Activated T-cell treated with anti-CD3 and anti-CD28 coated beads, Interleukin-2, amount 50 U/mL, for 24 hours (primary cell): ENCODE measurements at regions not wholly inside any gene's neighbourhood (a gene's known extent, or its start where the extent isn't known, plus 50 kb on each side); places are given as distances from the start of the nearest gene placed in this dataset.
"Not testable (repeated sequence)": the region's sequence is repeated elsewhere in the genome, so short reads cannot be mapped to it uniquely, and the experiment has no call there.

Experiments
- DNase-seq: peaks from one replicate; pipeline ENCODE4 v3.0.0-alpha.2; 2020
- H3K27ac Mint-ChIP-seq: 2 replicates; pipeline ENCODE4 v1.8.0; 2020; ENCODE audit warnings: mild to moderate bottlenecking, mixed read lengths
- H3K27me3 Mint-ChIP-seq: 2 replicates; pipeline ENCODE4 v1.8.0; 2020; ENCODE audit warnings: mixed read lengths
- H3K36me3 Mint-ChIP-seq: 2 replicates; pipeline ENCODE4 v1.8.0; 2020; ENCODE audit warnings: low read depth, mixed read lengths
- H3K4me1 Mint-ChIP-seq: 2 replicates; pipeline ENCODE4 v1.8.0; 2020; ENCODE audit warnings: low read depth, mixed read lengths
- H3K4me3 Mint-ChIP-seq: 2 replicates; pipeline ENCODE4 v1.8.0; 2020; ENCODE audit warnings: mild to moderate bottlenecking, moderate library complexity, mixed read lengths
- H3K9me3 Mint-ChIP-seq: 2 replicates; pipeline ENCODE4 v1.8.0; 2020; ENCODE audit warnings: mixed read lengths

GRCh38 chr5:92841604-92842155, 739.3 kb downstream of the NR2F1-AS1 start:
- DNase-seq = no peak
- Mint-ChIP-seq H3K4me3 (no peak overlapping the region), H3K27ac (no peak overlapping the region)

GRCh38 chr5:92838253-92838652, 742.8 kb downstream of the NR2F1-AS1 start:
- DNase-seq = no peak
- Mint-ChIP-seq H3K27ac (no peak overlapping the region), H3K27me3 (no peaks in the 10 kb centered on the region), H3K9me3 (no peaks in the 10 kb centered on the region), H3K4me1 (no peaks in the 10 kb centered on the region), H3K36me3 (no peaks in the 10 kb centered on the region), H3K4me3 (no peak overlapping the region)

More at GRCh38 chr5:92841604-92842155, 739.3 kb downstream of the NR2F1-AS1 start:
- Mint-ChIP-seq H3K27me3 (no peaks in the 10 kb centered on the region), H3K36me3 (no peaks in the 10 kb centered on the region), H3K4me1 (no peaks in the 10 kb centered on the region), H3K9me3 (peaks cover 1% of the 10 kb centered on the region)

GRCh38 chr5:92836855-92837755, 743.9 kb downstream of the NR2F1-AS1 start:
- Mint-ChIP-seq H3K9me3 (no peaks in the 10 kb centered on the region), H3K27ac (no peak overlapping the region), H3K27me3 (no peaks in the 10 kb centered on the region), H3K4me1 (no peaks in the 10 kb centered on the region), H3K36me3 (no peaks in the 10 kb centered on the region), H3K4me3 (no peak overlapping the region)
- no peak for DNase-seq

GRCh38 chr5:92835712-92836111, 745.3 kb downstream of the NR2F1-AS1 start:
- no peak for DNase-seq
- no peaks in the 10 kb centered on the region for H3K36me3 Mint-ChIP-seq
- no peaks in the 10 kb centered on the region for H3K27me3 Mint-ChIP-seq
- H3K4me1 Mint-ChIP-seq = no peaks in the 10 kb centered on the region
- no peak overlapping the region for H3K27ac Mint-ChIP-seq
- H3K9me3 Mint-ChIP-seq = no peaks in the 10 kb centered on the region
- H3K4me3 Mint-ChIP-seq = no peak overlapping the region

GRCh38 chr5:92823551-92823950, 757.5 kb downstream of the NR2F1-AS1 start:
- H3K4me1 Mint-ChIP-seq, DNase-seq, H3K27ac Mint-ChIP-seq, H3K9me3 Mint-ChIP-seq, H3K36me3 Mint-ChIP-seq, H3K27me3 Mint-ChIP-seq, H3K4me3 Mint-ChIP-seq: not testable (repeated sequence)

GRCh38 chr5:92822183-92822582, 758.8 kb downstream of the NR2F1-AS1 start:
- H3K36me3 Mint-ChIP-seq = no peaks in the 10 kb centered on the region
- no peaks in the 10 kb centered on the region for H3K27me3 Mint-ChIP-seq
- no peaks in the 10 kb centered on the region for H3K4me1 Mint-ChIP-seq
- H3K4me3 Mint-ChIP-seq = no peak overlapping the region
- H3K9me3 Mint-ChIP-seq = no peaks in the 10 kb centered on the region
- H3K27ac Mint-ChIP-seq = no peak overlapping the region
- no peak for DNase-seq

- no peak overlapping the region for H3K27ac Mint-ChIP-seq
- H3K4me3 Mint-ChIP-seq = no peak overlapping the region
- peaks cover 6% of the 10 kb centered on the region for H3K9me3 Mint-ChIP-seq
- no peak for DNase-seq
- H3K27me3 Mint-ChIP-seq = no peaks in the 10 kb centered on the region
- H3K4me1 Mint-ChIP-seq = no peaks in the 10 kb centered on the region
- no peaks in the 10 kb centered on the region for H3K36me3 Mint-ChIP-seq
These were observed 771.1 kb downstream of the NR2F1-AS1 start for GRCh38 chr5:92809855-92810465.

- H3K4me3 Mint-ChIP-seq = no peak overlapping the region
- no peaks in the 10 kb centered on the region for H3K36me3 Mint-ChIP-seq
These were observed 772.5 kb downstream of the NR2F1-AS1 start for GRCh38 chr5:92808474-92808873.

GRCh38 chr5:92807085-92807484, 773.9 kb downstream of the NR2F1-AS1 start:
- Mint-ChIP-seq H3K27me3 (no peaks in the 10 kb centered on the region), H3K4me1 (no peaks in the 10 kb centered on the region), H3K9me3 (no peaks in the 10 kb centered on the region), H3K27ac (no peak overlapping the region), H3K36me3 (no peaks in the 10 kb centered on the region), H3K4me3 (no peak overlapping the region)
- DNase-seq = no peak

More at GRCh38 chr5:92808474-92808873, 772.5 kb downstream of the NR2F1-AS1 start:
- Mint-ChIP-seq H3K27ac (no peak overlapping the region), H3K4me1 (no peaks in the 10 kb centered on the region), H3K27me3 (no peaks in the 10 kb centered on the region), H3K9me3 (peaks cover 4% of the 10 kb centered on the region)
- no peak for DNase-seq

GRCh38 chr5:92805446-92805845, 775.6 kb downstream of the NR2F1-AS1 start:
- Mint-ChIP-seq H3K4me1 (no peaks in the 10 kb centered on the region), H3K36me3 (no peaks in the 10 kb centered on the region), H3K27ac (no peak overlapping the region), H3K9me3 (no peaks in the 10 kb centered on the region), H3K27me3 (no peaks in the 10 kb centered on the region), H3K4me3 (no peak overlapping the region)
- DNase-seq = no peak

- no peak for DNase-seq
- no peaks in the 10 kb centered on the region for H3K27me3 Mint-ChIP-seq
- no peaks in the 10 kb centered on the region for H3K4me1 Mint-ChIP-seq
- H3K36me3 Mint-ChIP-seq = no peaks in the 10 kb centered on the region
- no peak overlapping the region for H3K27ac Mint-ChIP-seq
- H3K4me3 Mint-ChIP-seq = no peak overlapping the region
- H3K9me3 Mint-ChIP-seq = peaks cover 2% of the 10 kb centered on the region
These were observed 779.1 kb downstream of the NR2F1-AS1 start for GRCh38 chr5:92801911-92802310.

- Mint-ChIP-seq H3K27ac (no peak overlapping the region), H3K27me3 (no peaks in the 10 kb centered on the region), H3K4me1 (no peaks in the 10 kb centered on the region), H3K36me3 (no peaks in the 10 kb centered on the region), H3K9me3 (peaks cover 10% of the 10 kb centered on the region), H3K4me3 (no peak overlapping the region)
- no peak for DNase-seq
These were observed 780.7 kb downstream of the NR2F1-AS1 start for GRCh38 chr5:92800365-92800764.

- Mint-ChIP-seq H3K9me3 (peaks cover 18% of the 10 kb centered on the region), H3K4me1 (no peaks in the 10 kb centered on the region), H3K27ac (no peak overlapping the region), H3K4me3 (no peak overlapping the region), H3K27me3 (no peaks in the 10 kb centered on the region), H3K36me3 (no peaks in the 10 kb centered on the region)
- DNase-seq = no peak
These were observed 785.4 kb downstream of the NR2F1-AS1 start for GRCh38 chr5:92795633-92796032.

- Mint-ChIP-seq H3K4me1 (no peaks in the 10 kb centered on the region), H3K27ac (no peak overlapping the region), H3K4me3 (no peak overlapping the region), H3K27me3 (no peaks in the 10 kb centered on the region), H3K9me3 (peaks cover 7% of the 10 kb centered on the region), H3K36me3 (no peaks in the 10 kb centered on the region)
- DNase-seq = no peak
These were observed 801.0 kb downstream of the NR2F1-AS1 start for GRCh38 chr5:92780057-92780456.

- H3K36me3 Mint-ChIP-seq = no peaks in the 10 kb centered on the region
- no peak overlapping the region for H3K4me3 Mint-ChIP-seq
- H3K27me3 Mint-ChIP-seq = no peaks in the 10 kb centered on the region
- no peak for DNase-seq
- H3K4me1 Mint-ChIP-seq = no peaks in the 10 kb centered on the region
- H3K27ac Mint-ChIP-seq = no peak overlapping the region
- peaks cover 5% of the 10 kb centered on the region for H3K9me3 Mint-ChIP-seq
These were observed 801.5 kb downstream of the NR2F1-AS1 start for GRCh38 chr5:92779536-92779935.
